Head of caudate nucleus (tissue), 42 donors: ENCODE measurements at regions not wholly inside any gene's neighbourhood (a gene's known extent, or its start where the extent isn't known, plus 50 kb on each side); places are given as distances from the start of the nearest gene placed in this dataset.
A peak's percentile ranks its signal among the peaks of the same experiment; 100 is the strongest.

Experiments
- DNase-seq, 42 donors: peaks; one replicate each; pipeline versions ENCODE4 v3.0.0 to v3.0.0-alpha.2; 2020 to 2021; ENCODE audit warnings: mixed read lengths in 7 of 42
- intact Hi-C: fragments of 100-400 bp; cut with DNase I; formaldehyde crosslinking; loops from one replicate; pipeline ENCODE4 v1.15.0; 2022

GRCh38 chr9:88776717-88777497 is 214.4 kb upstream of the S1PR3 start:
- no peak for DNase-seq
- intact Hi-C loops = no loop called here

GRCh38 chr9:88777498-88778312 is 213.6 kb upstream of the S1PR3 start:
- intact Hi-C loops = no loop called here
- peak in 1 of 42 donors; percentile 5 for DNase-seq

- DNase-seq = no peak
These were observed 209.5 kb upstream of the S1PR3 start for GRCh38 chr9:88781628-88782391.

GRCh38 chr9:88782931-88783710 is 208.1 kb upstream of the S1PR3 start:
- no peak for DNase-seq
- intact Hi-C loops = no loop called here

More at GRCh38 chr9:88781628-88782391, 209.5 kb upstream of the S1PR3 start:
- intact Hi-C loops = no loop called here

- intact Hi-C loops = no loop called here
- DNase-seq = no peak
These were observed 207.6 kb upstream of the S1PR3 start for GRCh38 chr9:88783711-88784083.

- intact Hi-C loops = no loop called here
- no peak for DNase-seq
These were observed 206.3 kb upstream of the S1PR3 start for GRCh38 chr9:88784960-88785359.

DNA sequence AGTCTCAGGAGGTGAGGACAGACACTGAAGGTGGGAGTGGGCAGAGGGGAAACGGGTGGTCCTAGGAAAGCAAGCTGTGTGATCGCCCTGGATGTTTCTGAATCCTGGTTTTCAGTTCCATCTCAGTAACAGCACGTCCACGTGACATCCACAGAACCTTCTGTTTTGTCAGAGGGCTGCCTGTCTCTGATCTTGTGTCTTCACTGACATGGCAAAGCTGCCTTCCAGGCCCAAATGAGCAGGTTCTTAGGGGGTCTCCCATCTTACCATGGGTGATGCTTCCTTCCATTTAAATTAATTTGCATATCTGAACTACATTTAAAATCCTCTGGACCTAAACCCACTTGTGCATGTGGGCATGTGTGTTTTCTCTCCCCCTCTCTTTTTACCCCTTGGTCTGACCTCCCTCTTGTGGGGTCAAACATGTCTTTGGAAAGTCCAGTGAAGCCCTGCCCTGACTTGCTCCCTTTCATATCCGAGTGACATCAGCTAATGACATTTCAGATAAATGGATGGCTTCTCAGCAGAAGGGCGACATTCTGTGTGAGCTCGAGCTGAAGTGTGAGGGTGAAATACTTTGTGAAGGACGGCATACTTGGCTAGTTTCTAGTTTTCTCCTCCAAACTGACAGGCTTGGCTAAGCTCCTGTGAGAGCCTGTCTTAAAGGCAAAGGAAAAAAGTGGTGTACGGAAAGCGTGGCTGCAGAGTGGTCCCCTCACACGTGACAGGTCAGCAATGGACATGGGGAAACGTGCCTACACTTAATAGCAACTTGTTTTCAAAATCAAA is 204.8 kb upstream of the S1PR3 start:
- intact Hi-C loops = no loop called here

GRCh38 chr9:88789785-88790184 is 201.5 kb upstream of the S1PR3 start:
- DNase-seq = no peak
- intact Hi-C loops = no loop called here

More for the DNA sequence above, 204.8 kb upstream of the S1PR3 start:
- no peak for DNase-seq

DNA sequence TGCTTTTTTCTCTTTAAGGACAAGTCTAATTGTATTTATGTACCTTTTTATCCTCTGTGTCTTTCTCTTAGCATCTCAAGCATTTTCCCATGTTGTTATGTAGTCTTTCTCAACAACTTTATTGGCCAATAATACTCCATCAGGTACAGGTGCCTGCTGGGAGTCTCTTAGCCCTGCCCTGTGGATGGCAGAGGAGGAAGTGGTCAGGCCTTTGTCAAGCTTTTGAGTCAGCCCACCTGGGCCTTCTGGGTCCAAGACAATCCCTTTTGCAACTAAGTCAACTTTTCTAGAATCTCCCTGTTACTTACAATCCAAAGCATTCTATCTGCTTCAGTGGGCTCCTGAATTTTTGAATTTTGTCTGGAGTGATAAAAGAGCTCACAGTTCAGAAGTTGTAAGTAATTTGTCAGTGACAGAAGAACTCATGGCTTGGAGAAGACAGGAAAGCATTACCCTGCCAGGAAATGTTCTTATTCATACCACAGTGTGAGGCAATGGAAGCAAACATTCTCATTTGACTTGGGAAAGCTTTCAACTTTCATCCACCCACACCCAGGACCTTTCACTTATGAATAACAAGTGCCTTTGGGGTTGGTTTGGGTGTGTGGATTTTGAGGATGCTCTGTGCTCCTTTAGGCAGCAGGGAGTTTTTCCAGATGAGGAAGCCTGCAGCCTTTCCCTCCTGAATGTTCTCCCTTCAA is 200.0 kb upstream of the S1PR3 start:
- intact Hi-C loops = no loop called here
- DNase-seq = peak in 1 of 42 donors; percentile 20

- intact Hi-C loops = no loop called here
These were observed 198.8 kb upstream of the S1PR3 start for GRCh38 chr9:88792502-88792901.

DNA sequence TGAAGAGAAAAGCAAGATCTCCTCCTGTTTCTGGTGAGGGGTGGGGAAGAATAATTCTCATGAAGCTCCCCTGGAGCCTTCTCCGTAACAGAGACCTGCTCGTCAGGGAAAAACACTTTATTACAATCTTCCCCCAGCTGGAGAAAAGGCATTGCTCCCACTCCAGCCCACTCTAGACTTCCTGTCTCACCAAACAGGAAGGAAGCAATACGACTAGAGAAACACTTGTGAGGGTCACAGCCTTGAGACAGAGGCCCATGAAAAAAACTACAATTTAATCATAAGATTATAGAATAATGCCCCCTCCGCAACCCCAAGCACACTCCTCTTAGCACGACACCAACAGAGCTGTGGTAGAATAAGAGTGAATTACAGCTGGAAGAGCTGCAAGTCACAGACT is 197.2 kb upstream of the S1PR3 start:
- intact Hi-C loops = no loop called here
- peak in 1 of 42 donors; percentile 22 for DNase-seq

More at GRCh38 chr9:88792502-88792901, 198.8 kb upstream of the S1PR3 start:
- peak in 1 of 42 donors; percentile 7 for DNase-seq

DNA sequence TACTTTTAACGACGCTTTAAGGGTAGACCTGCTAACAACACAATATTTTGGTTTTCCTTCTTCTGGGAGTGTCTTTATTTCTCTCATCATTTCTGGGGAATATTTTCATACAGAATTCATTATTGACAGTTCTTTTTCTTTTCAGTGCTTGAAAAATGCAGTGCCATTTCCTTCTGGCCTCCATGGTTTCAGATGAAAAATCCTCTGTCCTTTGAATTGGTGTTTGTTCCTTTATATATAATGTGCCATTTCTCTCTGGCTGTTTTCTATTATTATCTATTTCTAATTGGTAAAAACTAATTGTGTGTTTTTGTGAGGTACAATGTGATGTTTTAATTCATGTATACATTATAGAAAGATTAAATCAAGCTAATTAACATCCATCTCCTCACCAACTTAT is 194.3 kb upstream of the S1PR3 start:
- DNase-seq = no peak
- intact Hi-C loops = no loop called here

DNA sequence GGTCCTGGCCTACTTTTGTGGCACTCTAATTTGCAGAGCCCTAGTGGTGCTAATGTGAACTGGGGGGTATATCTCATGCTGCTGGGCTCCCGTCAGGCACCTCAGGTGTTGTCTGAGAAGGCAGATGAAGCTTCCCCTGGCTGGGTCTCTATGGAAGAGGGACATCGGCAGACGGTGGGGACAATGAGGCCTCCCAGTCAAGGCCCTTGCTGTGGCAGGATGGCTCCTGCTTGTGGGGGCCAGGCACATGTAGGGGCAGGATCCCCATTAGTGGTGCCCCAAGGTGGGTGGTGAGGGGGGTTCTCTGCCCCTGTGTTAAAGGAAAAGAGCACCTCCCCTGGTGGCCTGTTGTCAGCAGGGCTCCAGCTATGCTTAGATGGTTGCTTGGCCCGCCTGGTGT is 192.8 kb upstream of the S1PR3 start:
- intact Hi-C loops = no loop called here
- peak in 1 of 42 donors; percentile 8 for DNase-seq

- intact Hi-C loops = no loop called here
These were observed 191.5 kb upstream of the S1PR3 start for GRCh38 chr9:88799541-88800328.

DNA sequence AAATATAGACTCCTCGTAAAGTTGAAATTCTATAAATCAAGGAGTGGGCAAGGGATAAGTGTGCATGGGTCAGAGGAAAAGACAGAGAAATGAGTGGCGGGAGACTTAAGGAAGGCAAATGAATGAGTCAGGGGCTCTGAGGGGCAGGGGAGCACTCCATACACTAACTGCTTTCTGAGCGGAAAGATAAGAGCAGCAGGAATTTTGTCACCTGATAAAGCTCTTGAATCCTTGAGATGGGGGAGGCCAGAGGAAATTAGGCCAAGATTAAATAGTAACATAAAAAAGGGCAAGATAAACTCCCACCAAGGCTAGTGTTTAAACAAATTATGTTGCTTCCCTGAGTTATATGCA is 191.0 kb upstream of the S1PR3 start:
- DNase-seq = no peak
- intact Hi-C loops = no loop called here

More at GRCh38 chr9:88799541-88800328, 191.5 kb upstream of the S1PR3 start:
- DNase-seq = no peak

DNA sequence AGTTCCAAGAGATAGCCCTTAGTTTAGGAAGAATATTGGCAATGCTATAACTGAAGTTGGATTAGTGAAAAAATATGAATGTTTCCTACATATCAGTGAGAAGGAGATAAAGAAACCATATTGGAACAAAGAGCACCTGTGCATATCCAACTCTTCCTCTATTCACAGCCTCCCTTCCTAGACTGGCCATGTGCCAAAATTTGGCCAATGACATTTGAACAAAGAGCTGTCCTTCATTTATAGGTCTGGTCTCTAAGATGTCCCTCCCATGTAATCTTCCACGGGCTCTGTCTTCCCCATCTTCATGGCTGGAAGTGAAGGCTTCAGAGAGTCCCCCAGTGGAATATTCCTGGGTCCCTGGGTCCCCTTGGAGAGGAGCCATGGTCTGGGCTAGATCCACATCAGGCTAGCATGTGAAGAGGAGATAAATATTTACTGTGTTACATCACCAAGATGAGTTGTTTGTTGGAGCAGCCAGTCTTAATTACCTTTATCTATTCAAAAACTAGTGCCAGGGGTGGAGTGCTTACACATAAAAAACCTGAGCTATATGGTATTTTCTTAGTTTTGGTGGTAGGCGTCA is 190.0 kb upstream of the S1PR3 start:
- DNase-seq = no peak
- intact Hi-C loops = no loop called here
